CD4-positive, alpha-beta T cell treated with Interleukin-6 at 100 ng/mL for 8 hours (primary cell): ENCODE measurements at regions not wholly inside any gene's neighbourhood (a gene's known extent, or its start where the extent isn't known, plus 50 kb on each side); places are given as distances from the start of the nearest gene placed in this dataset.
"Not testable (repeated sequence)": the region's sequence is repeated elsewhere in the genome, so short reads cannot be mapped to it uniquely, and the experiment has no call there.

ENCODE experiments used
- DNase-seq: peaks from one replicate; pipeline ENCODE4 v3.0.0-alpha.2; 2020; ENCODE audit warnings: mixed read lengths, low spot score

DNA sequence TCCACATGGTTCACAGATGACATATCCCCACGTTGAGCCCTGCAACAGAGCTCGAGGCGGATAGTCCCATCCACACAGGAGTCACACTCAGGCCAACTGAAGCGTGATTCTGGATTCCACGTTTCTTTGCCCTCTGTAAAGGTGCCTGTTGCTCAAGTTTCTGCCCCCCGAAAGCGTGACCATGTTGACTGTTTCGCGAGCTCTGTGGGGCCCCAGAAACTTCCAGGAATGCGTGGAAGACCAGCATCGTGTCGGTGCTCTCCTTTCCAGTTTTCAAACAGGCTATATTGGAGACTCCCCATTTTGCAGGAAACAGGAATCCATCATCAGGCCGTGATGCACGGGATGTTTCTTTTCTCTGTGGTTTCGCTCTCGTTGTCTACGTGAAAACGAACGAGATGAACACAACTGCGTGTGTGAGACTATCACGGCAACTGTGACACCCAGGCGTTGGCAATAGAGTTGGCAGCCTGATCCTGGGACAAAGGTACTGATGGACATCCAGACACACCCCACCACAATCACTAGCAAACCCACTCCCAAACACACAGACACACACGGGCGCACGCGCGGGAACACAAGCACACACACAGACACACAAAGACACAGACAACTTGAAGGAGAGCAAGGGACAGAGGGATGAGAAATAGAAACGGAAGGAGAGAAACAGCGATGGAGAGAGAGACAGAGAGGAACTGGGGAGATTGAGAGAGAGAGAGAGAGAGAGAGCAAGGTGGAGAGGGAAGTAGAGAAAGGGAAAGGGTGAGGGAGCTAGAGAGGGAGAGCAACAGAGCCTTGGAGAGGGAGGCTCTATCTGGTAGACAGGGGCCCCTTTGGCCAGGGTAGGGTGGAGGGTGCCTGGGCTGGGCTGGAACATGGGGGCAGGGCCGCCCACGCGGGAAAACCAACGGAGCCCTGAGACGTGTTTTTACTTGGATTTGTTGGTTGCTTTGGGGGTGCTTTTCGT is 1609.3 kb downstream of the SPATA31A7 start:
- peak; percentile 2 for DNase-seq

DNA sequence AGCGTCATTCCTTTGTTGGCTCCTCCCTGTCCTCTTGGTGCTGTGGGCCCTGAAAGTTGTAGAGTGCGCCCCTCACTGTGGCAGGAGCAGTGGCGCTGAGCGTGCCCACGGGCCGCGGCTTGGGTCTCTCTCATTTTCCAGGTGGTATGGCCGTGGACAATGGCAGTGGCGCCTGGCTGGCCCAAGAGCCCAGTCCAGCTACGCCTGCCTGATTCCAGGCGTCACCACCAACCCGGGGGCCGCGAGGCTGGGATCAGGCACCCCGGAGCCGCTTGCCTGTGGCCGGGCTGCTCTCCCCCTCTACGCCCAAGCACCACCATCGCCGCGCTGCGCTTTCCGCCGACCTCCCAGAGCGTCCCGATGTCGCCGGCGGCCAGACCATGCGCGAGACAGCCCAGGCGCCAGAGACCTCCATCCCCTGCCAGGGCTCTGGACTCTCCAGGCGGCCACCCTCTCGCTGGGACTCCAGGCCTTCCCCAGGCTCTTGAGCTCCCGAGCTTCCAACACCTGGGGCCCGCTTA is 1610.1 kb downstream of the SPATA31A7 start:
- DNase-seq: peak; percentile 8

DNA sequence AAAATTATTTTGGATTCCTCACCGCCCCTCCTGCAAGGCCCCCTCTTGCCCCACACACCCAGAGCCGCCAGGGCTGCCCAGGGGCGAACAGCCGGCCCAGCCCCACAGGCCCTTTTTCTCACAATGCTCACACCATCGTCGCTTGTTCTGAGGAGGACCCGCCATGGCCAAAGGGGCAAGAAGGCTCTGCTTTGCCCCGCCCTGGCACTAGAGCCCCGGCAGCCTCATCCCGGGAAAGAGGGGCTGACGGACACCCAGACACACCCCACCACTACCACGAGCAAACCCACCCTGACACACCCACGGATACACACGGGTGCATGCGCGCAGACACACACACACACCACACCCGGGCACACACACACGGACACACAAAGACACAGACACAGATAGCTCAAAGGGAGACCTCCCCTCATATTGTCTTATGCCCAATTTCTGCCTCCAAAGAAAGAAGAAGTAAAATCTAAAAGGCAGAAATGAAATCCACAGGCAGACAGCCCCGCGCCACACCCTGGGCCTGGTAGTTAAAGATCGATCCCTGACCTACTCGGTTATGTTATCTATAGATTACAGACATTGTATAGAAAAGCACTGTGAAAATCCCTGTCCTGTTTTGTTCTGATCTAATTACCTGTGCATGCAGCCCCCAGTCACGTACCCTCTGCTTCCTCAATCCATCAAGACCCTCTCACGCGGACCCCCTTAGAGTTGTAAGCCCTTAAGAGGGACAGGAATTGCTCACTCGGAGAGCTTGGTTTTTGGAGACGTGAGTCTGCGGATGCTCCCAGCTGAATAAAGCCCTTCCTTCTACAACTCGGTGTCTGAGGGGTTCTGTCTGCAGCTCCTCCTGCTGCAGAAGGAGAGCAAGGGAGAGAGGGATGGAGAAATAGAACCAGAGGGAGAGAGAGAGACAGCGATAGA is 1610.9 kb downstream of the SPATA31A7 start:
- DNase-seq: peak; percentile 4

DNA sequence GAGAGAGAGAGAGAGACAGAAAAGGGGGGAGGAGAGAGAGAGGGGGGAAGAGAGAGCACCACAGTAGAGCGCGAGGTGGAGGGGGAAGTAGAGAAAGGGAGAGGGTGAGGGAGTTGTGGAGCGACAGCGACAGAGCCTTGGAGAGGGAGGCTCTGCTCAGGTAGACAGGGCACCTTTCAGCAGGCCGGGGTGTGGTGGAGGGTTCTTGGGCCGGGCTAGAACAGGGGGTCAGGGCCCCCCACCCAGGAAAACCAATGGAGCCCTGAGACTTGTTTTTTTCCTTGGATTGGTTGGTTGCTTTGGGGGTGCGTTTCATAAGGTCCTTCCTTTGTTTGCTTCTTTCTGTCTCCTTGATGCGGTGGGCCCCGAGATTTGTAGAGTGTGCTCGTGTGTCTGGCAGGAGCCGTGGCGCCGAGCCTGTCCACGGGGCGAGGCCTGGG is 1611.6 kb downstream of the SPATA31A7 start:
- not testable (repeated sequence) for DNase-seq

DNA sequence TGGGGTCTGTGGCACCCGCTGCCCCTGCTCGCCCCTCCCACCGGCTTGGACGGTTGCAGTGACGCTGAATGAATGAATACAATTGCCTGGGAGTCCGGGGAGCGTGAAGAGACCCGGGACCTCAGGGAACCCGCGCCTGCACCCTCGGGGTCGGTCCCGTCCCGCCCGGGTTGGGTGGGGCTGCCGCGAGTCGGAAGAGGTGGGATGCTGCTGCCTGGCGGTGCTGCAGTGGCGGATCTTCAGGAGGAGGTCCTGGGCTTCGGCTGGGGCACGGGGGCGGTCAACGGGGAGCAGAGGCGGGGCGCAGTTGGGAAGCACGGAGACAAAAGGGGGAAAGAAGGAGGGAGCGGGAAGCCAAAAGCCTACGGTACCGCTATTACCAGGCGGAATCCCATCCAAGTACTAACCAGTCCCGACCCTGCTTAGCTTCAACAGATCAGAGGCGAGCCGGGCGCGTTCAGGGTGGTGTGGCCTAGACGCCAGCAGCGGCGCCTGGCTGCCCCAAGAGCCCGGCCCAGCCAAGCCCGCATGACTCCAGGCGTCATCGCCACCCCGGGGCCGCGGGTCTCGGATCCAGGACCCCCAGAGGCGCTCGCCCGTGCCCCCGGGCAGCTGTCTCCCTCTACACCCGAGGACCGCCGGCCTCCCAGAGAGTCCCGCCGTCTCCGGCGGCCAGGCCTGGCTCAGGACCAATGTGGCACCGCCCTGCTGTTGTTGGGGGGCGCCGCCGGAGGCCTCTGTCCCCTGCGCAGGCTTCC is 1612.3 kb downstream of the SPATA31A7 start:
- peak; percentile 26 for DNase-seq

DNA sequence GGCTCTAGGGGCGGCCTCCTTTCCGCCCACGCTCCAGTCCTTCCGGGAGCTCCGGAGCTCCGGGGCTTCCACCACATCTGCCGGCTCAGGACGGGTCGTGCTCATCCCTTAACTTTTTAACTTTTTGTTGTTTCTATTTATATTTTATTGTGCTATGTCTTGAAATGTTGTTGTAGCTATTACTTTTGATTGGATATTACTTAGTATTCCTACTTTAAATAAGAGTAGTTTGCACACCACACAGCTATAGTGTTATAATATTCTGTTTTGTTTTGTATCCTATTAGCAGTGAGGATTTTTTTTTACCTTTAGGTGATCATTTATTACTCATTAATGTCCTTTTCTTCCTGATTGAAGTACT is 1612.9 kb downstream of the SPATA31A7 start:
- not testable (repeated sequence) for DNase-seq

DNA sequence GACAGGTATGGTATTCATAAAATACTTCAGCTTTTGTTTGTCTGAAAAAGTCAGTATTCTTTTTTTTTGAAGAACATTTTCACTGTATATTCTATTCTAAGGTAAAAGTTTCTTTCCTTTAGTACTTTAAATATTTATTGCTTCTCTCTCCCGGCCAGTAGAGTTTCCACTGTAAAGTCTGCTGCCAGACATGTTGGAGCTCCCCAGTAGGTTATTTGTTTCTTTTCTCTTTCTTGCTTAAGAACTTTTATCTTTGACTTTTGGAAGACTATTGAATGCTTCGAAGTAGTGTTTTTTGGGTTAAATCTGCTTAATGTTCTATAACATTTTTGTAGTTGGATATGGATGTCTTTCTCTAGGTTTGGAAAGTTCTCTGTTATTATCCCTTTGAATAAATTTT is 1613.3 kb downstream of the SPATA31A7 start:
- DNase-seq: not testable (repeated sequence)

DNA sequence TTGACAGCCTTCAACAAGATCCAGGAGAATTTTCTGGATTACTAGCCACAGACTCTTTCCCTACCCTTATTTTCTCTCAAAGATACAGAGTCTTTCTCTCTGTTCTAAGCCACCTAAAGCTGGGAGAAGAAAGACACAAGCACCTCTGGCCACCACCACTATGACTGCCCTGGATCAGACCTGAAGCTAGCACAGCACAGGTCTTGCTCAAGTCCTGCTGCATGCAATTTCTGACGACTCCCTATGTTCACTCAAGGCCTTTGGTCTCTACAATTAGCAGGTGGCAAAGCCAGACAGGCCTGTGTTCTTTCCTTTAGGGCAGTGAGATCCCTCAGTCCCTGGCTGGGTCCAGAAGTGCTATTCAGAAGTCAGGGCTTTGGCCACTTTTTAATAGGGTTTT is 1614.5 kb downstream of the SPATA31A7 start:
- DNase-seq: not testable (repeated sequence)

DNA sequence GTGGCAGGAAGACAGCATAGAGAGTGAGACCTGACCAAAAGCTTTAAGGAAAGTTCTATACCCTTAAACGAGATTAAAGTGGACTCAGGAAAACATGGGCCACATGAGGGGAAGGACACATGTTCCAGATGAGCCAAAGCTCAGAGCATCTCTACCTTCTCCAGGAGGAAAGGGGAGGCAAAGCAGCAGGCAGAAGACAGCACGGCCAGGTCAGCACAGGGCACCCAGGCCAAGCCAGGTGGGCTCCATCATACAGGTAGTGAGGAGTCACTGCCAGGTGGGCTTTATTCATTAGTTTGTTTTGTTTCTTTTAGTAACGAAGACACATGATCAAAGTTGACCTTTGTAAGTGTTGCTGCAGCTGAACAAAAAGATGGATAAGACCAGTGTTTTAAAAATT is 1617.6 kb downstream of the SPATA31A7 start:
- DNase-seq: not testable (repeated sequence)

DNA sequence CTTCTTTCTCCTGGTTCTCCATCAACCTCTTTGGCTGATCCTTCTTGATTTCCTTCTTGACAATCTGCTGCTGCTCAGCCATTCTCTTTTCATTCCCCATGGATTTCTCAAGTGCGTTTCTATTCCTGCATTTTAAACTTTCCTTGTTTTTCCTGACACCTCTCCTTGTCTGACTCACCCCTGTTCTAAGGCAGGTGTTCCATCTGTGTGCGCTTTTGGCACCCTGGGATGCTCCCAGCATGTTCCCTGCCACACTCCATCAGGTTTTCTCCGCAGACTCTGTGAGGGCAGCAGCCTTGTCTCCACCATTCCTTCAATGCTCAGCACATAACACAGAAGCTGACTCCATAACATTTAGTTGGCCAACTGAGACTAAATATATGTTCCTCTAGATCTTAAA is 1618.2 kb downstream of the SPATA31A7 start:
- DNase-seq: not testable (repeated sequence)

DNA sequence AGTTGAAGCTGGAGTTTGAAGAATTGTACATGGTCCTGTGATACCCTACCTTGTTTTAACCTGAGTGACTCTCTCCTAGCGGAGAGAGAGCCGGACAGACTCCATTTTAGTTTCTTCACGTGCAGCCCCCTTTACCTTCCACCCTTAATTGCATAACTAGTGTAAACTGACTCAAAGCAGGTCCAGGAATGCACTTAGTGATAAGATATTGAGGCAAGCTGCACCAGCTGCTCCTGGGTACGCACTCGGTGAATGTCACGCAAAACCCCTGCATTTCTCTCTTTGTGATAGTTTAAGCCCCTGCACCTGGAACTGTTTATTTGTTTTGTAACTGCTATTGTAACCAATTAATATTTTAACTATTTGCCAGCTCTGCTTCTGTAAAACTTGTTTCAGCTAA is 1620.5 kb downstream of the SPATA31A7 start:
- not testable (repeated sequence) for DNase-seq

DNA sequence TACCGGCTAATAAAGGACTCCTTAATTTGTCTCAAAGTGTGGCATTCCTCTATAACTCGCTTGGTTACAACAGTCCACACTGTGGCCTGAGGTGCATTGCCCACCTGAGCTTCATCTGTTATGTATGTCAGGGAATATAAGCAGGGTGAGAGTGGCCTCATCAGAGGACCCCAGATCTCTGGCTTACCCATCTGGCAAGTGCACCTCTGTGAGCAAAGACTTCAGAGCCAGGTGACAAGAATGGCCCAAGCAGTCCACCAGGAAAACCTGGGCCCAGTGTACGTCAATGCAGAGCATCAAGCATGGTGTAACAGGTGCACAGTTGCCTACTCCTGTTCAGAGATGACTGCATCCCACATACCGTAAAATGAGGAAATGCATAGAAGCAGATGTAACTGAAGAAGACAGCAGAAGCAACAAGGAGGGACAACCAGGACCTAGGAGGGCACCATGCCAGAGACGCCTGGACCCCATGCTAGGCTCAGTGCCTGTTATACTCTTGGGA is 1621.0 kb downstream of the SPATA31A7 start:
- not testable (repeated sequence) for DNase-seq

DNA sequence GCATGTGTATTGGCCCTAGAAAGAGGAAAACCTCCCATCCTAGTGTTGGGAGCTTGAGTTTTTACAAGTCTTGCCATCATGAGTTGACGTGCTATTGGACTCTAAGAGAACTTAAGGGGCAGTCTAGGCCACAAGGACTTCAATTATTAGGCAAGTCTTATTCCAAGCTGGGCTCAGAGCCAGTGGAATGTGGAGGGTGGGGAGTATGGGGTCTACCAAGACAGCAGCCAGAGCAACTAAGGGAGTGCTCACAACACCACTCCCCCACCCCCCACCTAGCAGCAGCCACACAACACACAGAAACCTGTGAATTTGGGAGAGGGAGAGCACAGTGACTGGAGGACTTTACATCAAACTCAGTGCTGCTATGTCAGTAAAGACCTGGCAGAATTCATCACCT is 1625.6 kb downstream of the SPATA31A7 start:
- DNase-seq: not testable (repeated sequence)

DNA sequence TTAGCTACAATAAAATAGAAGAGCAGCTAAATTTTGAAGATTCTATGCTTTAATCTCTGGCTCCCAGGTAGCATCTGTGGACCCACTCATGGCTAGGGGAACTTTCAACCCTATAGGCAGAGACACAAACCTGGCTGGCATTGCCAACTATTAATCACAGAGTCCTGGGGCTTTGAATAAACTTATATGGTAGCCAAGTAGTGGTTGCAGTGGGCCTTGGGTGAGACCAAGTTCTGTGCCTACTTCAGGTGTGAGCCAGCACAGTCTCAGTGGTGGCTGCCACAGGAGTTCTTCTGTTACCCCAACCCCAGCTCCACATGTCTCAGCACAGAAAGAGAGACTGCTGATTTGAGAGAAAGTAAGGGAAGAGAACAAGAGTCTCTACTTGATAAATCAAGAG is 1626.5 kb downstream of the SPATA31A7 start:
- DNase-seq: not testable (repeated sequence)

DNA sequence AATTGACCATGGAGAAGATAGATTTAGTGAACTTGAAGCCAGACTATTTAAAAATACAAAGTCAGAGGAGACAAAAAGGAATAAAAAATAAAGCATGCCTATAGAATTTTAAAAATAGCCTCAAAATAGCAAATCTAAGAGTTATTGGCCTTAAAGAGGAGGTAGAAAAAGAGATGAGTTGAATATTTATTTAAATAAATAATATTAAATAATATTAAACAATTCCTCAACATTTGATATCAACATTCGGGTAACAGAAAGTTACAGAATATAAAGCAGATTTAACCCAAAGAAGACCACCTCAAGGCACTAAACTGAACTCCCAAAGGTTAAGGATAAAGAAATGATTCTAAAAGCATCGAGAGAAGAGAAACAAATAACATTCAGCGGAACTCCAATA is 1627.4 kb downstream of the SPATA31A7 start:
- not testable (repeated sequence) for DNase-seq

DNA sequence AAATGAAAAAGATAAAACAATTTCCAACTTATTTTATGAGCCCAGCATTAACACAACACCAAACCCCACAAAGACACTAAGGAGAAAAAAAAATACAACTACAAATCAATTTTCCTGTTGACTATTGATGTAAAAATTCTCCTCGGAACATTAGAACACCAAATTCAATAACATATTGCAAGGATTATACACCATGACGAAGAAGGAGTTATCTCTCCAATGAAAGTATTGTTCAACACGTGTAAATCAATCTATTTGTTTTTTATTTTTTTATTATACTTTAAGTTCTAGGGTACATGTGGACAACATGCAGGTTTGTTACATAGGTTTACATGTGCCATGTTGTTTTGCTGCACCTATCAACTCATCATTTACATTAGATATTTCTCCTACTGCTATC is 1632.3 kb downstream of the SPATA31A7 start:
- not testable (repeated sequence) for DNase-seq

DNA sequence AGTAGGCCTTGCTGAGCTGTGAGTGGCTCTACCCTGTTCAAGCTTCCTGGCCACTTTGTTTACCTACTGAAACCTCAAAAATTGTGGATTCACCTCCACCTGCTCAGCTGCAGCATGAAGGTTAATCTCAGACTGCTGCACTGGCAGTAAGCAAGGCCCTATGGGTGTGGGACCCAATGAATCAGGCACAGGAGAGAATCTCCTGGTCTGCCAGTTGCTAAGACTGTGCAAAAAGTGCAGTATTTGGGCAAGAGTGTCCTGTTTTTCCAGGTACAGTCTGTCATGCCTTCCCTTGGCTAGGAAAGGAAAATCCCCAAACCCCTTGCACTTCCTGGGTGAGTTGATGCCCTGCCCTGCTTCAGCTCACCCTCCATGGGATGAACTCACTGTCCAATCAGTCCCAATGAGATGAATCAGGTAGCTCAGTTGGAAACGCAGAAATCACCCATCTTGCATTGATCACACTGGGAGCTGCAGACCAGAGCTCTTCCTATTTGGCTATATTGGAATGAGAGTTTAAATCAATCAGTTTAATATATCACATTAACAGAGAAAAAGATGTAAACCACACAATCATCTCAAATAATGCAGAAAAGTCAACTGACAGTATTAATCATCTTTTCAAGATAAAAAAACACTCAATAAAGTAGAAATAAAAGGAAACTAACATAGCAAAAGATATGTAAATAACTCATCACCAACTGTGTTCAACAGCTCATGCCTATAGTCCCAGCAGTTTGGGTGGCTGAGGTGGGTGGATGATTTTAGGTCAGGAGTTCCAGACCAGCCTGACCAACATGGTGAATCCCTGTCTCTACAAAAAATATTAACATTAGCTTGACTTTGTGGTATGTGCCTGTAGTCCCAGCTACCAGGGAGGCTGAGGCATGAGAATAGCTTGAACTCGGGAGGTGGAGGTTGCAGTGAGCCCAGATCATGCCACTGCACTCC is 1638.4 kb downstream of the SPATA31A7 start:
- not testable (repeated sequence) for DNase-seq

DNA sequence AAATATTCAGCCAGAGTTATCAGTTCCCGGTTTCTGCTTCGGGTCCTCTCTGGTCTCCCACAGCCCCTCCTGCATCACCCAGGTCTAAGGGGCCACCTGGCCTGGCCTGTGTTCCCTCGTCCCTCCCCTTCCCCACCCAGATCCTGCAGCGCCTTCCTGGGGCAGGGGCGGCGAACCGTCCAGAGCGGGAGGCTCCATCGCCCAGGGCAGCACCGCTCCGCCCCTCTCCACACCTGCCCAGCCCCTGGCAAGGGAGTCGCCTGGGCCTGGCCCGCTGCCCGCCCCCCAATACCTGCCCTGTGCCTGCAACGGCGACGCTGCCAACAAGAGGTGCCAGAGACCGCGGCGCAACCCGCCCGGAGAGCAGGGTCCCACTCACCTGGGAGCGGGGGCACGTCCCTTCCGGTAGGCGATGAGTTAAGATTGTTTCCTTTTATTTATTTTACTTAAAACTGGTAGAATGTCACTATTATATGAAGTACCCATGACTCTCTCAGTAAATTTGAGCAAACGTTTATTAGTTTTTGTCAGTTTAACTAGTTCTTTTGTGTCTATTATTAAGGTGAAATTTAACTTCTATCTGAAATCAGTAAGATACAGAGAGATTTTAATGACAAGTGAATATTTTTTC is 1641.1 kb downstream of the SPATA31A7 start:
- not testable (repeated sequence) for DNase-seq
